NCI-H446 (cell line): ENCODE measurements at regions not wholly inside any gene's neighbourhood (a gene's known extent, or its start where the extent isn't known, plus 50 kb on each side); places are given as distances from the start of the nearest gene placed in this dataset.
A peak's percentile ranks its signal among the peaks of the same experiment; 100 is the strongest.
"Not testable (repeated sequence)": the region's sequence is repeated elsewhere in the genome, so short reads cannot be mapped to it uniquely, and the experiment has no call there.

Experiments used
- DNase-seq, 2 experiments: peaks; one replicate each; lab custom pipeline; 2025; lab: John Stamatoyannopoulos, UW

DNA sequence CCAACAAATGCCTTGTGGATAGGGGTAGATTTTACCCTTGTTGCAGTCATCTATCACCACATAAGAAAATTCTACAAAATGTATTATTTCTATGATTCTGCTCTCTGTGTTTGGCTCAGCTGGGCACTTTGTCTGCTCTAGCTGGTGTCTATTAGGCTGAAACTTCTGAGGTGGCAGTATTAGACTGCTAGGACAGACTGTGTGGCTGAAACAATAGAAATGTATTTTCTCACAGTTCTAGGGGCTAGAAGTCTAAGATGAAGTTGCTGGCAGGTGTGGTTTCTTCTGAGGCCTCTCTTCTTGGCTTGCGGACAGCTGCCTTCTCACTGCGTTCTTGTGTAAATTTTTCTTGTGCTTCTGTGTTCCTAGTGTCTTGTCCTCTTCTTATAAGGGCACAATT, 1139.6 kb upstream of the LRRTM3 start:
- DNase-seq: no peak

DNA sequence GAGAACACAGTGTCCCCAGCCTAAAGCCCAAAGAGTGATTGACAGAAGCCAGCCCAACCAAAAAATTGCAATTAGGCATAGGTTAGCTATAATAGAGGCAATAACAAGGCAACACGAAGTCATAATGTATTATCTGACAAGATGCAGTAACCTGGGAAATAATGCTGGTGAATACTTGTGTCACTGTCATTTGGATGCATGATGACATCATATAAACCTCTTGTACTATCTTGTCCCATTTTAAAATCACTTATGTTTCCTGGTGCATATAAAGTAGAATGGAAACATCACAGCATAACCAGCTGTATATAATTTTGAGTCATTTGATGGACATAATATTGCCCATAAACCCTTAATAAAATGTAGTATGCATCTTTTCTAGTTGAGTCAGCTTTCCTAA, 1138.3 kb upstream of the LRRTM3 start:
- DNase-seq: no peak

DNA sequence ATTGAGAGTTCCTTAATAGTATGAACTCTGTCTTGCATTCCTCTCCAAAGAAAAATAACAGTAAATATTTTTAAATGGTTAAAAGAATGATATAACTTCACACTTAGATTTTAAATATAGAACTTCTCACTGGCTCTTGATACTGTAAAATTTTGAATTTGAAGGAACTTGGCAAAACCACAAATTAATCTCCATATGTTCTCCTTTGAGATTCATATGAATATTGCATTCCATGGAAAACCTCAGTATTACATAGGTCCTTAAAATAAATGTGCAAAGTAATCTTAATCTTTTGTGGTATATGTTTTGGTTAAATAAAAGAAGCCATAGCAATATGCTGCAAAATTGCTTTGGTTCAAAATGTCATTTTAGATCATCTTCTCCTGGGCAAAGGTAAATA, 1137.6 kb upstream of the LRRTM3 start:
- no peak for DNase-seq

DNA sequence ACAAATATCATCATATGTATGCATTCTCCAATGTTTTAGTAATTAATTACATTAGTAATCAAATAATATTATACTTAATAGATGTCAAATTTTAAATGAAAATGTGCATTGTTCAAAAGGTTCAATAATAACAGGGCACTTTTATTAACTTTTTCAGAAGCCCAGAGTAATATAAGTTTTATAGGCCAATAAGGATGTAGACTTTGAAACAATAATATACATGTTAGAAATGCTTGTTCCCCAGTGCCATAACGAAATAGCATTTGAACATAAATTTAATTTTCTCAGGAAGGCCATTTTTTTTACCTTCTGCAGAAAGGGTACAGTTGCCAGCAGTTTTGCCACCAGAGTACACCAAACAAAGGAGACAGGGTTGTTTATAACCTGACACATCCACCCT, 1133.9 kb upstream of the LRRTM3 start:
- DNase-seq: no peak

DNA sequence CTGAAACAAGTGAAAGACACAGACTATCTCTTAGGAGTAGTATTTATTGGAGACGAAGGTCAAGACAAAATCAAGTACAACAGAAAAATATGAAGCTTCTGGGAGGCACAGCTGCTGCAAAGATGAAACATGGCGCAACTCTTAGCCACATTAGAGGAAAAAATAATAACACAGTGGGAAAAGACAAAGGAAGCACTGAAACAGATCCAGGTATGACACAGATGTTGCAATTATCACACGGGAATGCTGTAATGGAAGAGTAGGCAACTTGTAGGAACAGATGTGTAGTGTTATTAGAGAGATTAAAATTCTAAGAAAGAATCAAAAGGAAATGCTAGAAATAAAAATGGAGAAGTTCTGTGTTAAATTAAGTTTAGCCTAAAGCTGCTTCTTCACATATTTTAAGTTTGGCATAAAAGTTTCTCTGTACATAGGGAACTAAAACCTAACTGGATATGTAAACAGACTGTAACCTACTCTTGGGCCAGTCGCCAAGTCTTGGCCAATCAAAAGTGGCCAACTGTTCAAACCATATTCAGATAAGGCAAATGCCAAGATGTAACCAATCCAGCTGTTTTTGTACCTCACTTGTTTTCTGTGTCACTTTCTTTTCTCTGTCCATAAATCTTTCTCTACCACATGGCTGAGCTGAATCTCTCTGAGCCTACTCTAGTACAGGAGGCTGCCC, 1132.0 kb upstream of the LRRTM3 start:
- DNase-seq: no peak

DNA sequence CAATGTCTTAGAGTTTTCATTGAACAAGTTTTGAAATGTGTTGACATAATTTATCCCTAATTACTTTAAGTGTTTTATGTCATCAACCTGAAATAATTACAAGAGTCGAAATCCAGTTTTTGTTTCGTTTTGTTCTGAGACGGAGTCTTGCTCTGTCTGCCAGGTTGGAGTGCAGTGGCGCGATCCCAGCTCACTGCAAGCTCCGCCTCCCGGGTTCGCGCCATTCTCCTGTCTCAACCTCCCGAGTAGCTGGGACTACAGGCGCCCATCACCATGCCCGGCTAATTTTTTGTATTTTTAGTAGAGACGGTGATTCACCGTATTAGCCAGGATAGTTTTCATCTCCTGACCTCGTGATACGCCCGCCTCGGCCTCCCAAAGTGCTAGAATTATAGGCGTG, 1131.0 kb upstream of the LRRTM3 start:
- DNase-seq: not testable (repeated sequence)

DNA sequence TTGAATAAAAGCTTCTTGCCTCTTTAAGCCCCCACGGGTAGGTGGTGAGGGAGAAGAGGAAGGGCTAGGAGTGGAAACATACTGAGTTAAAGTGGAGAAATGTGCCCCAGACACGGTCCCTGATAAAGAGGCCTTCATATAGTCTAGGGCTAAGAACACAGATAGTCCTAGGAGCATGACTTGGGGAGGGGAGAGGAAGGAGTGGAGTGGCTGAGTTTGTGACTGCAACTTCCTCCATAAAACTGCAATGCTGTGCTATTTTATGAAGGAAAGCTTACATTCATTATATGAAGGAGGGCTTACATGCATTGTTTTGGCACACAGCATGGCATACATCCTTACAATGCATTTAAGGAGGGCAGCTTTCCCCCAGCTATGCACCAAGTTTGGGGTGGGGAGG, 1129.4 kb upstream of the LRRTM3 start:
- DNase-seq: no peak

DNA sequence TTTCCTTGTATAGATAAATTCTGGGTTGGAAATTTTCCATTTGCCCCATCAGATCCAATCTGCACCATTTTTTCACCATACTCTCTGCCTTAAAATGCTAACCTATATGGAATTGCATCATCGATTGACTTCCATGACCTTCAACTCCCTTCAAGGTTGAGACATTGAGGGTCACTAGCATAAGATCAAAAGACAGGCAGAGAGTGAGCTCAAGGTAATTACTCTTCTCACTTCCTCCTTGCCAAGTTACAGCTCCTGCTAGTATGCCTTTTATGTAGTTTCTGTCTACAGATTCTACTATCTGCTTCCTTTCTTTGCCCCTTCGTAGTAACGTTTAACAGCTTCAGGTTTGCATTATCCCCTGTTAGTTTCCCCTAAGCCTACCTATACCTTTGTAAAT, 1127.7 kb upstream of the LRRTM3 start:
- DNase-seq: no peak

DNA sequence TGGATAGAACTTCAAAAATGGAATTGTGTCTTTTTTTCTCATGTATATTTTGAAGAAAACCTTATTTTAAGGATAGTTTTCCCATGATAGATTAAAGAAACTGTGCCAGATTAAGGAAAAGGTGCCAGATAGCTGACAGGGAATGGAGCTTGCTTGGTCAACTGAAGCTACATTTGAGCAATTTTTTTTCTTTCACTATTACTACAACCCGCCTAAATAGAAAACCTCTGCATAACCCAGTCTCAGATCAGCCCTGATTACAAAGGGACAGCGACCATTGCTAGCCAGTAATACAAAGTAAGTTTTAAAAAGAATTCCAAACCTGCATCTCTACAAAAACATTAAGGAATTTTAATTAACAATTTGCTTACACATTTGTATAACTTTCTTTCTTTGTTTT, 1123.4 kb upstream of the LRRTM3 start:
- no peak for DNase-seq

DNA sequence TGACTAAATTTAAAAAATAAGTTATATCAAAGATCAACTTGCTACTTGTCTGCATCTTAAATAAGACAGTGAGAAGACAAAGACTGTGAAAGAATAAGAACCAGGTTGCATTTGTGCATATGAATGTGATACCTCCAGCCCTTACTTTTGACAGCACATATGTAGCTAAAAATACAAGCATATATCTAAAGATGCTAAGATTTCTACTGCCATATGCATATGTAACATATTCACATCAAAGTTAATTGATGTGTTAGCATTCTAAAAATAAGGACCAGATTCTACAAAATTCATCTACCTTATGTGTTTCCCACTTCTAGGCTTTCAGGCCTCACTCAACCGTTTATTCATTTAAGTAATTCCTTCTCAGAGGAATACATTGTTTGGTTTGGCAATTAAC, 1120.3 kb upstream of the LRRTM3 start:
- DNase-seq: no peak

DNA sequence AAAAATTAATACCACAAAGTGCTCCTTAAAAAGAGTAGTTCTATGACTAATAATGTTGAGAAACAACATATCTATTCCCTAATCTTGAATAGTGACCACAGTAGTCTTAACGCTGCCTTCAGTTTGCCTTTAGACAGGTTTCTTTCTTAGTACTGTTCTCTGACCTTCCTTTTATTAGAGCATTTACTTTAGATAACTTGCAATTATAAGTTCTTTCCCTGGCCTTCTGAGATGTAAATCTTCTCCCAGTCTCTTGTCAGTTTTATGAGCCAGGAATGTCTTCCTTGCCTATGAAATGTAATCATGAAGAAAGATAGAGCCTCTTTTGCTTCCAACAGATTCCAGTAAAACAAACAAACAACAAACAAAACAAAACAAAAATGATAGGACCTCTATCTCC, 1119.8 kb upstream of the LRRTM3 start:
- no peak for DNase-seq

DNA sequence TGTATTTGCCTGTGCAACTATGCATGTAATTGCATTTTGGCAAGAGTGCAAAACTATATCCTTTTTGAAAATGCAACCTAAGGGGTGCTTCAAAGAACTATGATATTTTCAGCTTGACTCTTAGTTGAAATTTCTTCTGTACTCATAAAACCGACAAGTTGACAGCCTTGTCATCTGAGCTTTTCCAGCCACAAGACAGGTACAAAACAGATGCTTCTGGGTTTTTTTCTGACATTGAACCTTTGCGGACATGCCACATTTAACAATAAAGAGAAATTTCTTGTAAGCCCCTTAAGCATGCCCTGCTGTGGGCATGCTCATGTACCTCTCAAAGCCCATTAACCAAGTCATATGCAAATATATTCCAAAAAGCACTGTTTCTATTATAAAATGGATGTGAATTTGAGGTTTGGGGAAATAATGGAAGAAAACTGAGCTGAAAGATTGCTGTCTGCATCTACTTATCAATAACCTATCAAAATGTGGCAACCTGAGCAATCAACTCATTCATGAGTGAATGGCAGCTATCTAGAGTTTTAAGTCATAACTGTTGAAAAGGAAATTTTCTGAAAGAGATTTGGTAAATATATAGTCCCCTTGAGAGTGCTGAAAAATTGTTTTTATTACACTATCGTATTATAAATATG, 1117.0 kb upstream of the LRRTM3 start:
- no peak for DNase-seq

DNA sequence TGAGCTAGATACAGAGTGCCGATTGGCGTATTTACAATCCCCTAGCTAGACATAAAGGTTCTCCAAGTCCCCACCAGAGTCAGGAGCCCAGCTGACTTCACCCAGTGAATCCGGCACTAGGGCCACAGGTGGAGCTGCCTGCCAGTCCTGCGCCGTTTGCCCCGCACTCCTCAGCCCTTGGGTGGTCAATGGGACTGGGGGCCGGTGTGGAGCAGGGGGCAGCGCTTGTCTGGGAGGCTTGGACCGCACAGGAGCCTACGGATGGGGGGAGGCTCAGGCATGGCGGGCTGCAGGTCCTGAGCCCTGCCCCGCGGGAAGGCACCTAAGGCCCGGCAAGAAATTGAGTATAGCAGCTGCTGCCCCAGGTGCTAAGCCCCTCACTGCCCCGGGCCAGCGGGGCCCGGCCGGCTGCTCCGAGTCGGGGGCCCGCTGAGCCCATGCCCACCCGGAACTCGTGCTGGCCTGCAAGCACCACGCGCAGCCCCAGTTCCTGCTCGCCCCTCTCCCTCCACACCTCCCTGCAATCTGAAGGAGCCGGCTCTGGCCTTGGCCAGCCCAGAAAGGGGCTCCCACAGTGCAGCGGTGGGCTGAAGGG, 1113.8 kb upstream of the LRRTM3 start:
- DNase-seq: no peak

DNA sequence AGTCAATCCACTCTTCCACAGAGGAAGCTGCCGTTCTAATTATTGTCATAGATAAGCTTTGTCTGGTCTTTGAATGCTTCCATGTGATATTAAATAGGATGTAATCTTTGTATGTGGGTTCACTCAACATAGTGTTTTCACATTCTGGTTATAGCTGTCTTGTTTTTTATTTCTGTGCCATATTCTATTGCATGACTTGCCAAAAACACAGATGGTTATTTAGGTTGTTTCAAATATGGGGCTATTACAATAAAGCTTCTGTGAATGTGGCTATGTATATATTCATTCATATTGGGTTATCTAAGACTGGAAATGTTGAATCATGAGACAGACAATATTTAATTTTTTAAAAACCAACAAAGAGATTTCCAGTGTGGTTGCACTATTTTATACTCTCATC, 1109.3 kb upstream of the LRRTM3 start:
- no peak for DNase-seq

DNA sequence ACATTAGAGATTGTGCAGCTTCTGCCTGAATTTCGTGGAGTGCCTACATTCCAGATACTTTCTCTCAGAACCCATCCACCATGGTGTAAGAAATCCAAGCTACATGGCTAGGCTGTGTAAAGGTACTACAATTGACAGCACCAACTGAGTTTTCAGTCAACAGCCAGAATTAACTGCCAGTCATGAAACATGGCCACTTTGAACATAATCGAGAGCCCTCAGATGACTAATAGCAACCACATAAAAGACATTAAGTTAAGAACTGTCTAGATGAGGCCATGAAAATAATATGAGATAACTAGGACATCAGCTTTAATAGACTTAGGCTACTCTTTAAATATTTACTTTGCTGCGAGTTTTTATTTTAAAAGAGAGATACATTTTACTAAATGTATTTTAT, 1106.8 kb upstream of the LRRTM3 start:
- no peak for DNase-seq

DNA sequence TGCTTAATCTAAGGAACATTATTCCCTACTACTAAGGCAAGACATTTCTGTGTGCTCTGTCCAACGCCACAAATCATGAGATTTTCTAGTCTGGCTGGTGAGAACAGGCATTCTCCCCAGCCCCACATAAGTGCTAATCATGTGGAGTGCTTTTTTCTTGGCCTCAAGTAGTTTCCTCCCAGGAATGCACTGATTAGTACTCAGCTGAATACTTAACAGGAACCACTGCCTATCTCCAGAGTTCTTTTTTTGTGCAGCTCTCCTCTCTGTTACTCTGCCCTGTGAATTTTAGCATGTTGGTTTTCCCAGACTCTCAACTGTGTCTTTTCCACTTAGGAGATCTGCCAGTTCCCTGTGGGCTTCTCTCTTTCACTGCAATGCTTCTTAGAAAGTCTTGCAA, 1098.5 kb upstream of the LRRTM3 start:
- no peak for DNase-seq

DNA sequence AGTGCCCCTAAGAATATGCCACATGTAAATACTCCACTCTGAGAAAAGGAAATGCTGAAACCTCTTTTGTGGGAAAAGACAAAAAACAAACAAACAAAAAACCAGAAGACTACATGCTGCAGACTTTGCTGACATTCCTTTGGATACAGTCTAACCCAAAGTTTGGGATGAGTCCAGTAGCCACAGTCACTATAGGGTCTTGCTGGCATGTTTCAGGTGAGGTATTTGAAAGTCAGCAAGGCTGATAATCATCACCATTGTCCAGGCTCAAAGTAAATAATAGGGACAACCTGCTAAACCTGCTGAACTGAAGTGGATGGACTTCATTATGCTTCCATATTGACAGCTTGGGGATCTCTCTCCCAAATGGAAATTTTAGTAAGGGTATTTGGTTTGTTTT, 1087.0 kb upstream of the LRRTM3 start:
- no peak for DNase-seq

DNA sequence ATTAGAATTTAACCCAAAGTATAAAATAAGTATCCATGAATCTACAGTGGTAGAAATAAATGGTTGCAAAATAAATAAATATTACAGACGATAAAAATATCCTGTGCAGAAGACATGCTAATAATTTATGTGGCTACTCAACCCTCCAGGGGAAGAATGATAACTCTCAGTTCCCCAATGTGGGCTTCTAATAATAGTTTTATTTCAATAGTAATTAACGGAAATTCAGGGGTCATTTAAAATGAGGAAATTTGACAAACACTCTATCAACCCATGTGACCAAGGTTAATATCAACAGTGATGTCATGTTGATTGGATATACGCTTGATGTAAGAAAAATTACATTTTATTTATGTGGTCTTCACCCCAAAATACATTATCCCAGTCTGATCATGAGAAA, 1082.6 kb upstream of the LRRTM3 start:
- no peak for DNase-seq

DNA sequence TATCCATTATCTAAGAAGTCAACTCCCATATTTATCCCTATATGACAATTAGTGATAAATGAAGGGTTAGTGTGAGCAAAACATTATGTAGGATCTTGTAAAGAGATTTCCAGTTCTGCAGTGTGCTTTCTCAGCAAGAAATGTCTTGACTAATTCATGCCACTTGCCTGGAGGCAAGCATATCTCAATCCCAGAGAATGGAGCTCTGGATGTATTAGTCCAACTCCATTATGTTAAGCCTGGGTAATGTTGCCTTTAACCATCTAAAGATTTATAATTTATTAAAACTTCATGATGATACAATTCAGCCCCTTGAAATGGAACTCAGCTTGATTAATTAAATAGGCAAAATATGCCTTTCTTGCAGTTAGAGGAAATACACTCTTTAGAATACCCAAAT, 1079.9 kb upstream of the LRRTM3 start:
- no peak for DNase-seq

DNA sequence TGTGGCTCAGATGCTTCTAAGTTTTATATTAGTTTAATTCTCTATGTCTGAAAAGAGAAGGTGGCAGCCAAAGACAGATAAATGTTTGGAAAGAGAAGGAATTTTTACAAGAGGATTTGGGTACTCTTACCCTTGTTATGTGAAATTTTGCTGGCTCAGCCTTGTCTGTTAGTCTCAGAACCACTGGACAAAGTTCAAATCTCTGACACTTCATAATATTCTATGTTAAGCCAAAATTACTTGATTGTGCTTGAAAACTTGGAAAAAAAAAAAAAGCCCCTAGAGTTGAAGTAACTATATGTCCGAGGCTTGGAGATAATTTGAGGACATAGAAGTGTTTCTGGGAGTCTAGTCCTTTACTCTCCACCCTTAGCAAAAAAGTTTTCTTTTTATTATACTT, 1079.3 kb upstream of the LRRTM3 start:
- no peak for DNase-seq

DNA sequence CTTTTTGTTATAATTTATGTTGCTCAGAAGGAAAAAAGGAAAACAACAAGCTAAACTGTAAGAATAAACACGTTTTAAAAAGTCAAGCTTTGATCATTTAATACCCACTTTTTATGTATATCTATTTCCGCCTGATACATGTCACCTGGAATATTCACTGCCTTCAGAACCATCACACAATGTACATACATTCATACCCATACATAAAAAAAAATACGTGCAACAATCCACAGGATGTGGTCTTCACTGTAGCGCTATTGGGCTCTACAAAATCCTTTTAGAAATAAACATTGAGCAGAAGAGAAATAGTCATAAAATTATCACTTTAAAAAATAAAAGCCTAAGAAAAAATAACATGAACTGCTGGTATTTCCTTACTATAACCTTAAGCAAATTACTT, 1078.9 kb upstream of the LRRTM3 start:
- DNase-seq: no peak

DNA sequence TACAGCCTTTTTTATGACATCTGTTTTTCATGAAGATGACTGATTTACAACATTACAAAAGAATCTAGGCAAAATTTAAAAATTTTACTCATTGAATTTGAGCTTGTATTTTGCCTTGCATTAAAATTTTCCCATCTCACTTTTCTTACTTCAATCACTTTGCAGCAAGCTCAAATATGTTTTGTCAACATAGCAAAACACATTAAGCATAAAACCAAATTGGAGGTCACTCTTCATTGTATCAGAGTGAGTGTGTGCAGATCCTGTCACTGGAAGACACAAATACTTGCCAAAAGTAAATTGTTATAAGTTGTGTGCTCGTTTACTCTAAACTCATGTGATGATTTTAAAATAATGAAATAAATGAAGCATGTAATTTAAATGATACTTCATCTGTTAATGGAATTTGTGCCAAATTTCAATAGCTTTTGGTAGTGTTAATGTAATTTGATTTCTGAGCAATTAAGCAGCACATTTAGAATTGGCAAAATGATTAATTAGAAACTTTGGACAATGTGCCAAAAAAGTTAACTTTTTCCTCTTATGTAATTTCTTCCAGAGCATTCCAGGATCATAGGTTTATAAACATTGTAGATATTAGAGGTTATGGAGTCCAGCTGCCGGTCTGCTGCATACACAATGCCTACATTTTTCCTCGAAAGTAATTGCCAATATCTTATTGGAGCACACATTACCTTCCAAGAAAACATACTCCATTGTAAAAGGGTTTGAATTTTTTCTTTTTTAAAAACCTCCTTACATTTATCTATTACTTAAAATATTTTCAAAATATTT, 1078.2 kb upstream of the LRRTM3 start:
- peak in 1 of 2 experiments; percentile 52 for DNase-seq

DNA sequence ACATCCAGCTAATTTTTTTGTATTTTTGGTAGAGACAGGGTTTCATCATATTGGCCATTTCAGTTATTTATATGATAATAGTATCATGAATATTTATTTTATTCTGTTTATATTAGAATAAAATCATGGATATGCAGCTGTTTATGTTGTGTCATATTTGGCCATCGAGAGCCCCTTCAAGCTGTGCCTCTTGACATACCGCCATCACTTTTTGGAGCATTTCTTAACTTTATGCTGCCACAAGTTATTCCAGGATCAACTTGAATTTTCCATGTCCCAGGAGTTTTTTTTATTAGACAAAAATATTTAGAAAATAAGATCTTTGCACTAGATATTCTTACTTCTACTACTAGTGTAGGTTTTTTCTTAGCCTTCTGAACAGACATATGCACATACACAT, 1067.0 kb upstream of the LRRTM3 start:
- no peak for DNase-seq
